ENCODE measurements at regions not wholly inside any gene's neighbourhood (a gene's known extent, or its start where the extent isn't known, plus 50 kb on each side); places are given as distances from the start of the nearest gene placed in this dataset.
"Not testable (repeated sequence)": the region's sequence is repeated elsewhere in the genome, so short reads cannot be mapped to it uniquely, and the experiment has no call there.

DNA sequence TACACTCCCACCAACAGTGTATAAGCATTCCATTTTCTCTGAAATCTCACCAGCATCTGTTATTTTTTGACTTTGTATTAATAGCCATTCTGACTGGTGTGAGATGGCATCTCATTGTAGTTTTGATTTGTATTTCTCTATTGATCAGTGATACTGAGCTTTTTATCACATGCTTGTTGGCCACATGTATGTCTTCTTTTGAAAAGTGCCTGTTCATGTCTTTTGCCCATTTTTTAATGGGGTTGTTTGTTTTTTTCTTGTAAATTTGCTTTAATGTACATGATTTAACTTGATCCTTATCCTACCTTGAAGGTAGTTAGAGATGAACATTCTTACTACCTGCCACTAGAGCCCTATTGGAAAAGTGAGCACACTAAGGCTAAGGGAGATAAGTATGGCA, 151.2 kb upstream of the KIF2A start:
- no peak for DNase-seq (ENCODE audit: low read depth in 2 of 2)

DNA sequence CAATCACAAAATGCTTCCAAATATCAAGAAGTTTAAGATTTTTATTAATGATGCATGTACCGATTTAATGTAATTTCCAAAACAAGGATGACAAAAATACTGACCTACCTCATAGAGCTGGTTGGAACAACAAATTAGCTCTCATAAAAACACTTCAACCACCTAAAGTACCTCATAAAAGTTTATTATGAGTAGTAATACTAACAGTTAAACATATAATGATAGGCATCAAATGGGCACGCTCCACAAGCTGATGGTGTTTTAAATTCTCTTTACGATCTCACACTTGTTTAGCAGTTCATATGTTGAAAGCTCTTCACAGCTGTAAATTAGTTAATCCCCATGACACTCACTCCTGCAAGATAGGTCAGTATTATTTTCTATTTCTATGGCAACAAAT, 150.0 kb upstream of the KIF2A start:
- DNase-seq (ENCODE audit: low read depth in 2 of 2): no peak

DNA sequence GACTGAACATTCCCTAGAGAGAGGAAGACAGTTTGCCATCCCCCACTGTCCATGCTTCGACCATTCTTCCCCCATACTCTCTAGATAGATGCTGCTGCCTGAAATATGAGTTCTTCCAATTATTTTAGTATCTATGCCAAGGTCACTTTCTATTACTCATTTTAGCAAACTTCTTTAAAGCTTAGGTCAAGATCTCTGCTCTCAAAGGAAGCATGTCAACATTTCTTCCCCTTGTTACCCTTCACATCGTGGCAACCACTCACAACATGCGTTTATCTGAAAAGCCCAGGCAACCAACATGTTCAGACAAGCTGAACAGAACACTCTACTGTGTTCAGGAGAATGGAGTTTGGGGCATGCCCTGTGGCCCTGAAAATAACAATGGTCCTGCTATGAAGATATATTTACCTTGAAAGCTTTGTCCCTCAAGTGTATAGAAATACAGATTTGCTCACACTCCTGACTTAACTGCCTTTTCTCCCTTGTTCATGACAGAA, 138.4 kb upstream of the KIF2A start:
- DNase-seq (ENCODE audit: low read depth in 2 of 2): no peak

DNA sequence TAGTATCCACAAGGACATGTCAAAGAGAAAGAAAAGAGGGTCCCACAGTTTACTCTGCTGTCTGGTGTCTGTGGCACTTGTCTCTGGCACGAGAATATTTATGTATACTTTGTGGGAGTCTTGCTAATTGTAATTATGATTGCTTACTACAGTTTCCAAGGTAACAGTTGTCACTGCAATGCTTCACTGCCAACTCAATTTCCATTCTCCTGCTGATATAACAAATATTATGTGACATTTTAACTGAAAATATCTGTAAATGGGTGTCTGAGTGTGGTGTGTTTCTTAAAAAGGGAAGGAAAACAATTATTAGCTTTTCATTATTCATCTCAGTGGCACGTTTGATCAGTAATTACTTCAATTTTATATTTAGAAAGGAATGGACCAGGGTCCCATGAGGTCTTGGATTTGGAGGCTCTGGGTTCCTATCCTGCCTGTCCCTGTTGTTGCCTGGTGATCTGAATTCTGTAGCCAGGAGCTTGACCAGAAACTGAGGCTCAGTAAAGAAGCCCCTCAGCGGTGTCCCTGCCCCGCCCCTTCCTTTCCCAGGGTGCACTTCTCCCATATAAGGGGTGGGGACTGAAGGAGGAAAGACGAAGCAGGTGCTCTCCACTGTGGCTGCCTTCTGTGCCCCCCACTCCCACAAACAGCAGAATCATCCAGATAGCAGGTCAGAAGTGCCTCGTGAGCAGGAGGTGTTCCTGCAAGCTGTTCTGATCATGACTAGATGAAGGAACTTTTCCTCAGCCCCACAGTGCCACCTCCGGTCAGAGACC, 137.3 kb upstream of the KIF2A start:
- DNase-seq (ENCODE audit: low read depth in 2 of 2): no peak

DNA sequence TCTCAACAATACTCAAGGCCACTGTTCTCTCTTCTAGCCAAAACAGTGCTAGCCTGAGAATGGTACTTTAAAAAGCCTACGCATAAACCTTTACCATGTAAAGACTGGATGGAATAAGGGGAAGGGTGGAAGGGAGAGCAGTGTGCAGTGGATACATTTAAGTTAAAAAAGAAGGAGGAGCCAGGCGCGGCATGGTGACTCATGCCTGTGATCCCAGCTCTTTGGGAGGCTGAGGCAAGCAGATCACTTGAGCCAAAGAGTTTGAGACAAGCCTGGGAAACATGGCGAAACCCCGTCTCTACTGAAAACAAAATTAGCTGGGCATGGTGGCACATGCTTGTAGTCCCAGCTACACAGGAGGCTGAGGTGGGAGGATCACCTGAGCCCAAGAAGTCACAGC, 127.7 kb upstream of the KIF2A start:
- no peak for DNase-seq (ENCODE audit: low read depth in 2 of 2)

DNA sequence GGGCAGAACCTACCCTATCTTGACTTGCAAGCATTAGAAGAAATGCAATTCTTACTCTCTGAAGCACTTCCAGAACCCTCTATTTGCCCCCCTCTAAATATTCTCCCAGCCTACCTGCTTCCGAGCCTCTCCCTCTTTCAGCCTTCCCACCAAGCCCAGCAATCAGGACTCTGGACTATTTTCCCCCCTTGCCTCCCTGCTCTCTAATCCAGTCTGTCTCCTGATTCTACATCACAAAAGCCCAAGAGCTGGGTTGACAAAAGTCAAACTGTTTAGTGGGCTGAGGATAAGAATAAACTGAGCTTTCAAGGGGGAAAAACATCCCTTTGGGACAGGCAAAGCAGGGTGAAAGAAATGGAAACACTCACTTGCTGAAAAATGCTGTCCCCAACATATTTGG, 123.2 kb upstream of the KIF2A start:
- no peak for DNase-seq (ENCODE audit: low read depth in 2 of 2)

DNA sequence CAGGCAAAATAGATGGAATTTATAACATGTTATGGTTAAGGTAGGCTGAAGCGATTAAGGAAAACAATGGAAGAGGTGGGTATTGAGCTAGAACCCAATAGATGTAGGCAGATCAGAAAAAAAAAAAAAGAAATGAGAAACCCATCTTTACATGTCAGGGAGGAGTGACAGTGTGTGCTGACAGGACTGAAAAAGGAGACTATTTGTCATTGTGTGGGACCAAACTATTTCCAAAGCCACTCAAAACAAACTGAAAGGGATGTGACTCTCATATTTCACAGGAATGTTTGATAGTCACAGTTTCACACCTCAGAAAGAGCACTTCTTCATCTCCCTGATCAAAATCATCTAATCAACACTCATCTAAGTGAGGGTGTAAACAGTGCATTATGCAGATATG, 122.3 kb upstream of the KIF2A start:
- DNase-seq (ENCODE audit: low read depth in 2 of 2): no peak

DNA sequence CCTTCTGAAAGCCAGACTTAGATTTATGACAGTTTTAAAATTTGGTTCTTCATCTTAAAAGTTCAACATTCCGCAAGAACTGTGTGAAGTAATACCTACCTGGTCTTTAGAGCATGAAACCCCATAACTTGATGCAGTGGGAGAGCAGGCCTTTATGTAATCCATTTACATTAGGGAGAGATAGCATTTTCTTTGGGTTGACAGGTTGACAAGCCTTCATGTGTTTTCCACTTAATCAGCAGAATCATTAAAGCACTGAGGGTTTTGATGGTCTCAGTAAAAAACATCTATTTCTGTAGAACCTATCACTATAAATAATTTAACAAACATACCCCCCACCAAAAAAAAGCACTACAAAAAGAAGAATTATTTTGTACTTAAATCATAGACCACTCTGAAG, 121.6 kb upstream of the KIF2A start:
- DNase-seq (ENCODE audit: low read depth in 2 of 2): no peak

DNA sequence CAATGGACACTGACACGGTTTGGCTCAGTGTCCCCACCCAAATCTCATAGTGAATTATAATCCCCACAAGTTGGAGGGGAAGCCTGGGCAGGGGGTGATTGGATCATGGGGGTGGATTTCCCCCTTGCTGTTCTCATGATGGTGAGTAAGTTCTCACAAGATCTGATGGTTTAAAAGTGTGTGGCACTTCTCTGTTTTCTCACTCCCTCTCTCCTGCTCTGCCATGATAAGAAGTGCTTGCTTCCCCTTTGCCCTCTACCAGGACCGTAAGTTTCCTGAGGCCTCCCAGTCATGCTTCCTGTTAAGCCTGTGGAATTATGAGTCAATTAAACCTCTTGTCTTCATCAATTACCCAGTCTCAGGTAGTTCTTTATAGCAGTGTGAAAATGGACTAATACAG, 115.8 kb upstream of the KIF2A start:
- DNase-seq (ENCODE audit: low read depth in 2 of 2): no peak

DNA sequence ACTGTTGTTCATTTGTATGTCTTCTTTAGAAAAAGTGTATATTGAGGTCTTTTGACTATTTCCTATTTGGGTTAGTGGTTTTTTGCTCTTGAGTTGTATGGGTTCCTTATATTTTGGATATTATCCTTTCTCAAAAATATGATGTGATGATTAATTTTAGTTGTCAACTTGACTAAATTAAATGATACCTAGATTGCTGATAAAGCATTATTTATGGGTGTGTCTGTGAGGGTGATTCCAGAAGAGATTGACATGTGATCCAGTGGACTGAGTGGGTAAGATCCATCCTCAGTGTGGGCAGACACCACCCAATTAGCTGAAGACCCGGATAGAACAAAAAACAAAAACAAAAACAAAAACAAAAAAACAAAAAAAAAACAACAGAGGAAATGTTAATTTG, 115.1 kb upstream of the KIF2A start:
- DNase-seq (ENCODE audit: low read depth in 2 of 2): no peak

DNA sequence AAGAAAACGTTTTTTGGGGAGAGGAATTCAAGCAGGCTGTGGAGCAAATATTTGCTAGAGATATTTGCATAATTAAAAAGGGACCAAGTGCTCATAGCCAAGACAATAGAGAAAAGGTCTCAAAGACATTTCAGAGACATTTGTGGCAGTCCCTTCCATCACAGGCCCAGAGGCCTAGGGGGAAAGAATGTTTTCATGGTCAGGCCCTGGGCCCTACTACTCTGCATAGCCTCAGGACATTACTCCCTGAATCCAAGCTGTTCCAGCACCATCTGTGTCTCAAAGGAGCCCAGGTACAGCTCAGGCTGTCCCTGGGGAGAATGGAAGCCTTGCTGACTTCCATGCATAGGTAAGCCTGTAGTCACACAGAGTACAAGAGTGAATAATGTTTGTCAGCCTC, 113.0 kb upstream of the KIF2A start:
- DNase-seq (ENCODE audit: low read depth in 2 of 2): no peak

DNA sequence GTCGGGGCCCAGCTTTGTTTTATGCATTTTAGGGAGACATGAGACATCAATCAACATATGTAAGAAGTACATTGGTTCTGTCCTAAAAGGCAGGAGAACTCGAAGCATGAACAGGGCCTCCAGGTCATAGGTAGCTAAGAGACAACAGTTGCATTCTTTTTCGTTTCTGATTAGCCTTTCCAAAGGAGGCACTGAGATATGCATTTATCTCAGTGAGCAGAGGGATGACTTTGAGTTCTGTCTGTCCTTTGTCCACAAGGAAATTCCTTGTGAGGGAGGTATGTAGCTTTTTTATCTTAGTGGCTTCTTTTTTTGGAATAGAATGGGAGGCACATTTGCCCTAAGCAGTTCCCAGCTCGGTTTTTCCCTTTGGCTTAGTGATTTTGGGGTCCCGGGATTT, 109.5 kb upstream of the KIF2A start:
- DNase-seq (ENCODE audit: low read depth in 2 of 2): not testable (repeated sequence)

DNA sequence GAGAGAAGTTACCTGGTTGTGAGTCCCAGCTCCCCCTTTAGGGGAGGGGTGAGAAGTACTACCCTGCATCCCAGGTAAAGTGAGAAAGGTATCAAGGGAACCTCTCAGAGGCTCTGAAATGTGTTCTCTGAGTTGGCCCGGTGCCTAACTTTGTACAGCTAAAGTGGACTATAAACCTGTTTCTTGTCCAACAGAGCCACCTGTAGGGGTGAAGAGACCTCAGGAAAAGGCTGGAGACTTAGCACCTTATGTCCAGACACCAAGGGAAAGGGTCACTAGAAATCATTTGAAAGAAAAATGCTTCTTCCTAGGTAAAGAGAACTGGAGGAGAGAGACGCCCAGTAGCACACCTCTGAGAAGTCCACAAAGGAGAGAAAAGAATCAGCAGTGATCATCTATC, 108.3 kb upstream of the KIF2A start:
- DNase-seq (ENCODE audit: low read depth in 2 of 2): no peak

DNA sequence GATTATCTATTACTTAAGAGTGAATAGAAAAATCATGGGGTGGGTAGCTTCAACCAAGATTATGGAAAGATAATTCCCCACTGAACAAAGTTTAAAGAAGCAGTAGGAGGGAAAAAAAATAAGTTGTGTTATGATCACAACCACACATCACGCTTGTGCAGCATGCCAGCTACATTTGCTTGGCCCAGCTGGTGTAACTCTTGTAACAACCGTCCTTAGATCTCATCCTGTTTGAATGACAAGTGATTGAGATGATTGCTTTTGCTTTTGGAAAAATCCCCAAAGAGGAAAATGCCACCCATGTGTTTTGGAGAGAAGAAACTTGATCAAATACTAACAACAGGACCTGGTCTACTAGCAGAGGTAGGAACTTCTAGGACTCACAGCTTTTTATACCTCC, 107.6 kb upstream of the KIF2A start:
- DNase-seq (ENCODE audit: low read depth in 2 of 2): no peak

DNA sequence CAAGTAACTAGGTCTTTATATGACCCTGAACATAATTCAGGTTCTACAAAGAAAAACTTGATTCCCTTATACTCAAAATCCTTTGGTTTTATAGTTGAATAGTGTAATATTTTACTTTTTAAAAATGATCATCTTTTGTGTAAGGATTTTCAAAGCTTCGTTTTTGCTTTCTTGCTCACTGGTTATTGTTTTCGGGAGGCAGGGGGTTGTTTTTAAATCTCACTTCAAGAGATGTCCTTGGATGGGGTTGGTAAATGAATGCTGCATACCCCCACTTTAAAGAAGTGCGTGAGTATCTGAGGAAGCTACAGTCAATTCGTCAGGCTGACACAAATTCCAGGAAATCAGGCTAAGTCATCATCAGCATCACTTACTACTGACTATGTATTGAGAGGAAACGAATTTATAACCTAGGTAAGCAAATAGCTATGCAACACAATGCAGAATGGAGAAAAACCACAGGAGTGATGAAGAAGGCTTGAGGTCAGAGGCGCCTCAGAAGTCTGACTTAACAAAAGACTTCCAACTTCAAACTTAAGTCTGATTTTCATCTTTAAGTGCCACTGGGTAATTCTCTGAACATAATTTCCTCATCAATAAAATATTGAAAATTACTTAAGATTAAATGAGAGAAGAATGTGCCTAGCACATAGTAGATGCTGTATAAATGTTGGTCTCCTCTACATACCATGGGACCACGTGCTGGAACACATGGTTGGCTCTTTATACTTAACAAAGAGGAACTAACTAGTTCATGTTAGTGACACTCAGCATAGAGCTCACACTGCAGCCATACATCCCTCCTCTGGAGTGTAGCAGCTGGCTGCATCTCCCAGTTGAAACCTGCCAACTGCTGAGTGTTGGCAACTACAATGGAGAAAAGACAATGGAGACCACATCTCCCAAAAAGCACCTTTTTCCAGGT, 106.0 kb upstream of the KIF2A start:
- no peak for DNase-seq (ENCODE audit: low read depth in 2 of 2)

DNA sequence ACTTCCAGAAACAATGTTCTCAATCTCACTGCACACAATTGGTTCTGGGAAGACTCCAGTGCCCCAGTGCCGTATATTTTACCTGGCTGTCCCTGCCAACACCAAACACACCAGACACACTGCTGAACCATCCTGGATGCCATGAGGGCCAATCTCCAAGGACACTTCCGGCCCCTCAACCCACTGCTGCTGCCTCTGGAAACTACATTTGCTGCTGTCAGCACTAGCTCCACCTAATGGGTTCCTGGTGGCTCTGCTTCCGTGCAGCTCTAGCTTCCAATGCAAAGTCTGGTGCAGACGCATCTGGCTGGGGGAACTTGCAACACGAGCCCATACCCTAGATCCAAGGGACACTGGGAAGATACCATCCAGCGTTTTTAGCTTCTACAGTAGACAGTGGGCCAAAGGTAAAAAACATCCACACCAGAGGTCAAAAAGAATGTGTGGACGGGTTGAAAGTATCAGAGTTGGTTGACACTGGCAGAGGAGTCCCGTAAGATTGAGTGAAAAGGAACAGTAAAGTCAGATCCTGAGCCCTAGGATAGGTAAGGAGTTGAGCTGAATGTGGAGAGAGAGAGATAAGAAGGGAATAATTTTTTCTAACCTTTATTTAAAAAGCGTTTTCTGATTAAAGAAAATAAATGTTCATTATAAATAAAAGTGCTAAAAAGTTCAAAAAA, 99.7 kb upstream of the KIF2A start:
- DNase-seq (ENCODE audit: low read depth in 2 of 2): no peak

DNA sequence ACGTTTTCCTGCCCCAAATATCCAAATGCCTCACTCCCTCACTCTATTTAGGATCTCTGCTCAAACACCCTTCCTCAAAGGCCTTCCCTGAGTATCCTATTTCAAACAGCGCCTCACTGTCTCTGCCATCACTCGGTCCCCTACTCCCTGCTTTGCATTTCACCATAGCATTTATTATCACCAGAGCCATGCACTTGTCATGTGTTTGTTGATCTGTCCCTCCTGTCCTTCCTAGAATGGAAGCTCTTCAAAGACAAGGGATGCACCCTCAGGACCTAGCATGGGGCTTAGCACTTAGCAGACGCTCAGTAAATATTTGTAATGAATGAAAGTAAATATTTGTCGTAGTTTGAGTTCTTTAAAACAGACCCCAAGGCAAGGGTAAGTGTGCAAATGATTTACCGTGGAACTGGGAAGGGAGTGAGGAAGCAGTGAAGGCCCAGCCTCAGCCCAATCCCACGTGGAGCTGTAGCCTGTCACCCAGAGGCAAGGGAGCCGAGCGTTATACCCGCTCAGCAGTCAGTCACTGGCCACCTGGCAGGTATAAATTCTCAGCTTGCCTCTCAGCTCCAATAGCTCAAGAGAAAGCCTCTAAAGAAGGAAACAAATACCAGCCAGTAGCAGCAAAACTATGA, 97.7 kb upstream of the KIF2A start:
- DNase-seq (ENCODE audit: low read depth in 2 of 2): no peak

DNA sequence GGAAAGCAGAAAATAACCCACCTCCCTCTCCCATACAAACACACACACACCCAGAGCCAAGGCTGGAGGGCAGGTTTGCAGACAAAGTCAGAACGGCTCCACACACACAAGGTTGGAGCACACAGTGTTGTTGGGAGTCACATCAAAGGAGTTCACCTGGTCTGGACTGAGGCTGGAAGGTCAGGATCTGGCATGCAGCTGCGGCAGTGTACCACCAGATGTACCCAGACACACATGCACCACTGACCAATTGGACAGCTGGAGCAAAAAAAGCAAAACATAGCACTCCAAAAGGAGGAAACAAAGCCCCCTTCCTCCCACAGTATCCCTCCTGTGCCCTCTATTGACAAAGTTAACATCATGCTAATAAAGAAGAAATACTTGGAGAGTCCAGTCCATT, 94.6 kb upstream of the KIF2A start:
- no peak for DNase-seq (ENCODE audit: low read depth in 2 of 2)

DNA sequence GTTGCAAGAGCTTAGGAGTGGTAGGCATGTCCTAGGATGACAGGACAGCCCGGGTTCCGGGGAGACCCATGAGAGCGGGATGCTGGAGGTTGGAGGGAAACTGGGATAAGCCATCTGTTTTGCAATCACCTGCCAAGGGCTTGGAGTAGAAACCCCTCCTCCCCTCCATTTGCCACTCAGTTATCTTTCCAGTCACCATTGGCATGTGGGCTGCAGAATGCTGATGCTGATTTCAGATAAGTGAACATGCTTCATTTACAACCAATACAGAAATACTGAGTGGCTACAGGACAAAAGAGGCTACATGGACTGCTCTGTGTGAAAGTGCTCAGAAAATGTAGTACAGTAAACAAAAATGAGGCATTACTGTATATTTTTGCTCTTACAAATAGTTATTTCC, 93.4 kb upstream of the KIF2A start:
- no peak for DNase-seq (ENCODE audit: low read depth in 2 of 2)

DNA sequence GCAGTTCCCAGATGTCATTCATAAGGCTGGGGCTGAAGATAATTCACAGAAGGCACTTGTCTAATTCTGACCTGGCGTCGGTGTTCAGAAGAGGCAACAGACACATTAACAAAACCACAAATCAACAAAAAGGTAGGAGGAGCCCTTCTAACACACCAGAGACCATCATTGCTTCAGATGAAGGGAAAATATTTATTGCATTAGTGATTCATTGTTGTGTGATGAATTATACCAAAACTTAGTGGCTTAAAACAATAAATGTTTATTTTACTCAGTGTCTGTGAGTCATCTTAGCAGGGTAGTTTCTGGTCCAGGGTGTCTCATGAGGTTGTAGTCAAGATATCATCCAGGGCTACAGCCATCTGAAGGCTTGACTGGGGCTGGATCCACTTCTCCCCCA, 91.3 kb upstream of the KIF2A start:
- no peak for DNase-seq (ENCODE audit: low read depth in 2 of 2)

DNA sequence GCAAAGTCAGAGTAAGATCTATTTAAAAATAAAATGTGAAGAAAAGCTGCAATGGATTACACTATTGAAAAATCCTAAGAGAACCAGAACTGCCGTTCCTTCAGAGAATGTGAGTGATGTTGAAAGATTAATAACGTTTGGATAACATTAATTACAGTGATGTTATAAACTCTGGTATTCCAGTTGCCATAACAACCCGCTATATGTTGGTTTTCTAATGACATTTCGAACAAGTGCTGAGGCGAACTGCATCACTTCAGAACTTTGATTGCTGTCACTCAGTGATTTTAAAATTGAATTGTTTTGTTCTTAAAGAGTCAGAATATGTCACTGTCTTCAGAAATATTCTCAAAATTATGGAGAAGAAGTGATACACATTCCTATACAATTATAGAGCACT, 89.4 kb upstream of the KIF2A start:
- not testable (repeated sequence) for DNase-seq (ENCODE audit: low read depth in 2 of 2)

DNA sequence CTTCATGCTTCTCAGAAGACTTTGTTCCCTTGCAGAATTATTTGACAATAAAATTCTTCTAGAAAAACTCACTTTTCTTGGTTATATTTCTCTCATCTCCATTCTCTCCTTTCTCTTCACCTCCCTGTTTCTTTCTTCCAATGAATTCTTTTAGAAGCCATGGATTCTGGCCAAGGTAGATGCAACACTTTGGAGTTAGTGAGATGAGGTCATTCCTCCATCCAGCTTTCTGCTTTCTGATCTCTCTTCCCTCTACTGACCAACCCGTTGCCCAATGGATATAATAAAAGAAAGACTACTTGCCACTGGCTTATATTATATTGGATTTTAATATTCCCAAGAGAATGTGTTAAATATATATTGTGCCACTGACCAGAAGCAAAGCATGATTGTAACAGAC, 88.9 kb upstream of the KIF2A start:
- not testable (repeated sequence) for DNase-seq (ENCODE audit: low read depth in 2 of 2)

Data from stimulated activated CD8-positive, alpha-beta memory T cell treated with anti-CD3 and anti-CD28 coated beads, Interleukin-15, amount 100 ng/mL, for 48 hours (primary cell).